ENCODE measurements at regions not wholly inside any gene's neighbourhood (a gene's known extent, or its start where the extent isn't known, plus 50 kb on each side); places are given as distances from the start of the nearest gene placed in this dataset.

- TF ChIP-seq CTCF (conservative IDR thresholded peaks at IDR 0.05; ENCODE audit: low read depth, low read length) (no peak), EZH2 (IDR thresholded peaks at IDR 0.05; ENCODE audit: borderline replicate concordance, low read depth, low read length, poor library complexity, severe bottlenecking) (no peak)
Measured at GRCh38 chr4:79626611-79627010, 218.6 kb upstream of the GK2 start.

Measured in A673 (cell line).